Liver (tissue), 8 donors: ENCODE measurements at regions not wholly inside any gene's neighbourhood (a gene's known extent, or its start where the extent isn't known, plus 50 kb on each side); places are given as distances from the start of the nearest gene placed in this dataset.
A peak's percentile ranks its signal among the peaks of the same experiment; 100 is the strongest.

Experiments used
- DNase-seq: peaks from one replicate; pipeline ENCODE4 v3.0.0-alpha.2; 2017; ENCODE audit warnings: low spot score
- H3K27ac ChIP-seq, 2 donors: one replicate each; pipeline ENCODE4 v1.7.0; 2013; ENCODE audit warnings: inconsistent platforms in 2 of 2, low read length in 2 of 2, control low read depth in 1 of 2, low read depth in 1 of 2, mild to moderate bottlenecking in 1 of 2
- H3K27me3 ChIP-seq, 4 donors: one replicate each; pipeline versions ENCODE4 v1.6.1 to v1.7.0; 2013; ENCODE audit warnings: low read length in 3 of 4, inconsistent platforms in 1 of 4, mild to moderate bottlenecking in 1 of 4, moderate library complexity in 1 of 4; ENCODE audit not compliant: control insufficient read depth in 4 of 4, insufficient read depth in 4 of 4
- H3K36me3 ChIP-seq, 4 donors: one replicate each; pipeline versions ENCODE4 v1.6.1 to v1.7.0; 2013; ENCODE audit warnings: low read length in 3 of 4, mild to moderate bottlenecking in 3 of 4, low read depth in 1 of 4, moderate library complexity in 1 of 4; ENCODE audit not compliant: control insufficient read depth in 4 of 4, insufficient read depth in 3 of 4
- H3K4me1 ChIP-seq, 4 donors: one replicate each; pipeline versions ENCODE4 v1.6.1 to v1.7.0; 2013; ENCODE audit warnings: low read length in 3 of 4, mild to moderate bottlenecking in 3 of 4, moderate library complexity in 1 of 4; ENCODE audit not compliant: control insufficient read depth in 4 of 4, insufficient read depth in 4 of 4
- H3K4me3 ChIP-seq, 3 donors: one replicate each; pipeline versions ENCODE4 v1.6.1 to v1.7.0; 2013; ENCODE audit warnings: low read length in 3 of 3, control low read depth in 1 of 3, low read depth in 1 of 3, mild to moderate bottlenecking in 1 of 3
- H3K9ac ChIP-seq, 2 donors: one replicate each; pipeline ENCODE4 v1.7.0; 2013; ENCODE audit warnings: low read length in 2 of 2, mild to moderate bottlenecking in 2 of 2, moderate library complexity in 2 of 2, control low read depth in 1 of 2, low read depth in 1 of 2
- H3K9me3 ChIP-seq, 4 donors: one replicate each; pipeline versions ENCODE4 v1.6.1 to v1.7.0; 2013; ENCODE audit warnings: low read length in 3 of 4; ENCODE audit not compliant: control insufficient read depth in 4 of 4
- ATF3 ChIP-seq: IDR thresholded peaks from 2 replicates; pipeline ENCODE4 v1.6.1; 2016; ENCODE audit warnings: antibody characterized with exemption
- CTCF ChIP-seq: fragments of 150-350 bp; IDR thresholded peaks from 2 replicates; pipeline ENCODE4 v1.5.1; 2017; ENCODE audit warnings: improper control_type of control experiment, low read depth, low read length; ENCODE audit not compliant: missing input control
- EGR1 ChIP-seq, 2 donors: IDR thresholded peaks; 2 replicates each; pipeline ENCODE4 v1.6.1; 2016 to 2018; ENCODE audit warnings: antibody characterized with exemption in 2 of 2, low read depth in 2 of 2
- FOXA1 ChIP-seq: IDR thresholded peaks from 2 replicates; pipeline ENCODE4 v1.6.1; 2016; ENCODE audit warnings: antibody characterized with exemption
- FOXA2 ChIP-seq: IDR thresholded peaks from 2 replicates; pipeline ENCODE4 v1.6.1; 2016; ENCODE audit warnings: antibody characterized with exemption
- GABPA ChIP-seq, 2 donors: IDR thresholded peaks in 1 of 2; conservative IDR thresholded peaks in 1 of 2; 2 replicates each; pipeline ENCODE4 v1.6.1; 2016; ENCODE audit warnings: antibody characterized with exemption in 2 of 2, mild to moderate bottlenecking in 1 of 2, moderate library complexity in 1 of 2
- HNF4A ChIP-seq, 2 donors: conservative IDR thresholded peaks; 2 replicates each; pipeline ENCODE4 v1.6.1; 2016; ENCODE audit warnings: antibody characterized with exemption in 2 of 2, mild to moderate bottlenecking in 2 of 2
- HNF4G ChIP-seq: IDR thresholded peaks from 2 replicates; pipeline ENCODE4 v1.6.1; 2016; ENCODE audit warnings: antibody characterized with exemption
- JUND ChIP-seq, 2 donors: IDR thresholded peaks; 2 replicates each; pipeline ENCODE4 v1.6.1; 2016; ENCODE audit warnings: antibody characterized with exemption in 2 of 2
- MAX ChIP-seq: IDR thresholded peaks from 2 replicates; pipeline ENCODE4 v1.6.1; 2016; ENCODE audit warnings: antibody characterized with exemption
- NR2F2 ChIP-seq: IDR thresholded peaks from 2 replicates; pipeline ENCODE4 v1.6.1; 2016; ENCODE audit warnings: antibody characterized with exemption
- REST ChIP-seq: IDR thresholded peaks from 2 replicates; pipeline ENCODE4 v1.6.1; 2016; ENCODE audit warnings: antibody characterized with exemption, mild to moderate bottlenecking
- RXRA ChIP-seq, 2 donors: IDR thresholded peaks; 2 replicates each; pipeline ENCODE4 v1.6.1; 2017 to 2018; ENCODE audit warnings: antibody characterized with exemption in 2 of 2, mild to moderate bottlenecking in 1 of 2
- SP1 ChIP-seq: IDR thresholded peaks from 2 replicates; pipeline ENCODE4 v1.6.1; 2018; ENCODE audit warnings: antibody characterized with exemption, mild to moderate bottlenecking
- YY1 ChIP-seq: IDR thresholded peaks from 2 replicates; pipeline ENCODE4 v1.6.1; 2016; ENCODE audit warnings: antibody characterized with exemption, mild to moderate bottlenecking
- ZBTB33 ChIP-seq: IDR thresholded peaks from 2 replicates; pipeline ENCODE4 v1.6.1; 2016; ENCODE audit warnings: antibody characterized with exemption
- WGBS: extraction: QIAGEN DNeasy Blood & Tissue Kit; methylation state at CpG from one replicate; pipeline ENCODE4 v1.1.7; 2013; 5-methylcytosine and 5-hydroxymethylcytosine counted together
- donor health status: healthy.
- donor health status: healthy.
- donor health status: healthy.
- donor health status: healthy.
- donor health status: healthy.

GRCh38 chr6:122903266-122903915 is 92.6 kb upstream of the CLVS2 start:
- Histone ChIP-seq H3K9ac (no peak overlapping the region), H3K36me3 (no peaks in the 10 kb centered on the region), H3K27me3 (no peaks in the 10 kb centered on the region), H3K9me3 (no peaks in the 10 kb centered on the region), H3K4me3 (no peak overlapping the region), H3K4me1 (peaks cover 0 to 7% (median 4%) of the 10 kb centered on the region in 4 donors), H3K27ac (no peak overlapping the region)
- no peak for DNase-seq
- no peak for TF ChIP-seq NR2F2
- TF ChIP-seq HNF4A (conservative IDR thresholded peaks at IDR 0.05) = no peak
- TF ChIP-seq YY1 = peak; percentile 47
- TF ChIP-seq RXRA (IDR thresholded peaks at IDR 0.05) = peak in 1 of 2 donors; percentile 6
- WGBS = 72% methylated on average over 2 of the region's 2 CpGs

GRCh38 chr6:122904166-122904565 is 91.9 kb upstream of the CLVS2 start:
- no peak for DNase-seq
- TF ChIP-seq REST (no peak), JUND (IDR thresholded peaks at IDR 0.05) (no peak), HNF4A (conservative IDR thresholded peaks at IDR 0.05) (no peak), RXRA (IDR thresholded peaks at IDR 0.05) (no peak), YY1 (no peak), FOXA1 (no peak), CTCF (no peak), EGR1 (IDR thresholded peaks at IDR 0.05; ENCODE audit: low read depth in 2 of 2) (no peak)
- no peak overlapping the region for H3K4me3 ChIP-seq
- no peaks in the 10 kb centered on the region for H3K27me3 ChIP-seq
- no peaks in the 10 kb centered on the region for H3K9me3 ChIP-seq
- no peaks in the 10 kb centered on the region for H3K36me3 ChIP-seq
- 86% methylated on average over 5 of the region's 5 CpGs for WGBS
- H3K27ac ChIP-seq = no peak overlapping the region
- H3K4me1 ChIP-seq = peaks cover 0 to 7% (median 4%) of the 10 kb centered on the region in 4 donors
- H3K9ac ChIP-seq = no peak overlapping the region

GRCh38 chr6:122913558-122913957 is 82.5 kb upstream of the CLVS2 start:
- no peaks in the 10 kb centered on the region for H3K36me3 ChIP-seq
- H3K27ac ChIP-seq = no peak overlapping the region
- no peak for DNase-seq
- 17% methylated on average over 1 of the region's 1 CpG for WGBS
- no peaks in the 10 kb centered on the region for H3K27me3 ChIP-seq
- no peaks in the 10 kb centered on the region for H3K4me1 ChIP-seq
- no peak overlapping the region for H3K4me3 ChIP-seq
- peaks cover 0 to 6% (median 2%) of the 10 kb centered on the region in 4 donors for H3K9me3 ChIP-seq
- H3K9ac ChIP-seq = no peak overlapping the region
- TF ChIP-seq ZBTB33 = no peak
- TF ChIP-seq RXRA (IDR thresholded peaks at IDR 0.05) = no peak
- TF ChIP-seq ATF3 = no peak
- no peak for TF ChIP-seq CTCF
- TF ChIP-seq SP1 = no peak
- no peak for TF ChIP-seq HNF4G
- no peak for TF ChIP-seq GABPA (IDR thresholded peaks at IDR 0.05 in 1 of 2, conservative IDR thresholded peaks at IDR 0.05 in 1 of 2)
- no peak for TF ChIP-seq NR2F2
- TF ChIP-seq FOXA1 = no peak
- no peak for TF ChIP-seq YY1
- no peak for TF ChIP-seq MAX
- no peak for TF ChIP-seq EGR1 (IDR thresholded peaks at IDR 0.05; ENCODE audit: low read depth in 2 of 2)
- TF ChIP-seq FOXA2 = no peak
- no peak for TF ChIP-seq JUND (IDR thresholded peaks at IDR 0.05)
- TF ChIP-seq HNF4A (conservative IDR thresholded peaks at IDR 0.05) = no peak
